ENCODE measurements at regions not wholly inside any gene's neighbourhood (a gene's known extent, or its start where the extent isn't known, plus 50 kb on each side); places are given as distances from the start of the nearest gene placed in this dataset.
"Not testable (repeated sequence)": the region's sequence is repeated elsewhere in the genome, so short reads cannot be mapped to it uniquely, and the experiment has no call there.

- Histone ChIP-seq H3K27ac (no peak overlapping the region), H3K4me3 (no peak overlapping the region), H3K9me3 (no peaks in the 10 kb centered on the region), H3K4me1 (no peaks in the 10 kb centered on the region), H3K27me3 (ENCODE audit: low read depth) (no peaks in the 10 kb centered on the region), H3K36me3 (no peaks in the 10 kb centered on the region)
- DNase-seq (no peak), ATAC-seq (no peak)
- intact Hi-C loops (cut with DNase I) = no loop called here
- TF ChIP-seq CTCF (IDR thresholded peaks at IDR 0.05) = no peak
Observed at GRCh38 chr6:8855411-8855810, 420.1 kb upstream of the SLC35B3 start.

- no peak for TF ChIP-seq CTCF (IDR thresholded peaks at IDR 0.05)
- Histone ChIP-seq H3K27ac (no peak overlapping the region), H3K4me3 (no peak overlapping the region), H3K4me1 (no peaks in the 10 kb centered on the region), H3K9me3 (no peaks in the 10 kb centered on the region), H3K27me3 (ENCODE audit: low read depth) (no peaks in the 10 kb centered on the region), H3K36me3 (no peaks in the 10 kb centered on the region)
- intact Hi-C loops (cut with DNase I) = no loop called here
- ATAC-seq (no peak), DNase-seq (no peak)
Observed at GRCh38 chr6:8852332-8852731, 417.0 kb upstream of the SLC35B3 start.

- H3K36me3 ChIP-seq; DNase-seq; H3K9me3 ChIP-seq; H3K27me3 ChIP-seq (ENCODE audit: low read depth); intact Hi-C loops (cut with DNase I); ATAC-seq; H3K4me3 ChIP-seq; H3K4me1 ChIP-seq; H3K27ac ChIP-seq: not testable (repeated sequence)
Observed at GRCh38 chr6:8846680-8847079, 411.3 kb upstream of the SLC35B3 start.

- no peak overlapping the region for H3K4me3 ChIP-seq
- no peak overlapping the region for H3K27ac ChIP-seq
- no peaks in the 10 kb centered on the region for H3K4me1 ChIP-seq
- no peaks in the 10 kb centered on the region for H3K9me3 ChIP-seq
- no peaks in the 10 kb centered on the region for H3K27me3 ChIP-seq (ENCODE audit: low read depth)
- no peaks in the 10 kb centered on the region for H3K36me3 ChIP-seq
- no peak for DNase-seq
- intact Hi-C loops (cut with DNase I) = no loop called here
- TF ChIP-seq CTCF (IDR thresholded peaks at IDR 0.05) = no peak
- no peak for ATAC-seq
Observed at GRCh38 chr6:8845690-8846089, 410.3 kb upstream of the SLC35B3 start.

GRCh38 chr6:8844968-8845367 is 409.6 kb upstream of the SLC35B3 start:
- no peaks in the 10 kb centered on the region for H3K4me1 ChIP-seq
- DNase-seq (no peak), ATAC-seq (no peak)
- intact Hi-C loops (cut with DNase I) = no loop called here
- H3K27ac ChIP-seq = no peak overlapping the region
- H3K9me3 ChIP-seq = no peaks in the 10 kb centered on the region
- H3K4me3 ChIP-seq = no peak overlapping the region
- TF ChIP-seq CTCF (IDR thresholded peaks at IDR 0.05) = no peak
- no peaks in the 10 kb centered on the region for H3K36me3 ChIP-seq
- H3K27me3 ChIP-seq (ENCODE audit: low read depth) = no peaks in the 10 kb centered on the region

- H3K27ac ChIP-seq = no peak overlapping the region
- intact Hi-C loops (cut with DNase I) = no loop called here
- no peak overlapping the region for H3K4me3 ChIP-seq
- DNase-seq (no peak), ATAC-seq (no peak)
- no peak for TF ChIP-seq CTCF (IDR thresholded peaks at IDR 0.05)
- H3K9me3 ChIP-seq = no peaks in the 10 kb centered on the region
- no peaks in the 10 kb centered on the region for H3K27me3 ChIP-seq (ENCODE audit: low read depth)
- H3K4me1 ChIP-seq = no peaks in the 10 kb centered on the region
- H3K36me3 ChIP-seq = no peaks in the 10 kb centered on the region
Observed at GRCh38 chr6:8839626-8840025, 404.3 kb upstream of the SLC35B3 start.

Data from lower lobe of right lung (tissue), 2 donors.